Chondrocyte (in vitro differentiated cells): ENCODE measurements at regions not wholly inside any gene's neighbourhood (a gene's known extent, or its start where the extent isn't known, plus 50 kb on each side); places are given as distances from the start of the nearest gene placed in this dataset.
A peak's percentile ranks its signal among the peaks of the same experiment; 100 is the strongest.

Experiments used
- DNase-seq: peaks from one replicate; pipeline ENCODE4 v3.0.0; 2021; ENCODE audit warnings: mixed read lengths, low spot score
- H3K27ac Mint-ChIP-seq: one replicate; pipeline ENCODE4 v1.8.0; 2021; ENCODE audit warnings: mild to moderate bottlenecking, moderate library complexity, mixed read lengths; ENCODE audit not compliant: unreplicated experiment
- H3K27me3 Mint-ChIP-seq: 2 replicates; pipeline ENCODE4 v1.8.0; 2021; ENCODE audit warnings: low read depth, mixed read lengths
- H3K36me3 Mint-ChIP-seq: 2 replicates; pipeline ENCODE4 v1.8.0; 2021; ENCODE audit warnings: low read depth, mixed read lengths
- H3K4me1 Mint-ChIP-seq: 2 replicates; pipeline ENCODE4 v1.8.0; 2021; ENCODE audit warnings: low read depth, mild to moderate bottlenecking, mixed read lengths
- H3K4me3 Mint-ChIP-seq: one replicate; pipeline ENCODE4 v1.8.0; 2021; ENCODE audit warnings: mild to moderate bottlenecking, moderate library complexity, mixed read lengths; ENCODE audit not compliant: unreplicated experiment
- H3K9me3 Mint-ChIP-seq: 2 replicates; pipeline ENCODE4 v1.8.0; 2021; ENCODE audit warnings: low read depth, mixed read lengths
- TF ChIP-seq, protein P1 (sequence below): fragments of 200-600 bp; sonication (generic); IDR thresholded peaks from 2 replicates; pipeline ENCODE4 v1.5.0; 2021; ENCODE audit warnings: antibody characterized with exemption, mild to moderate bottlenecking, moderate library complexity

DNA sequence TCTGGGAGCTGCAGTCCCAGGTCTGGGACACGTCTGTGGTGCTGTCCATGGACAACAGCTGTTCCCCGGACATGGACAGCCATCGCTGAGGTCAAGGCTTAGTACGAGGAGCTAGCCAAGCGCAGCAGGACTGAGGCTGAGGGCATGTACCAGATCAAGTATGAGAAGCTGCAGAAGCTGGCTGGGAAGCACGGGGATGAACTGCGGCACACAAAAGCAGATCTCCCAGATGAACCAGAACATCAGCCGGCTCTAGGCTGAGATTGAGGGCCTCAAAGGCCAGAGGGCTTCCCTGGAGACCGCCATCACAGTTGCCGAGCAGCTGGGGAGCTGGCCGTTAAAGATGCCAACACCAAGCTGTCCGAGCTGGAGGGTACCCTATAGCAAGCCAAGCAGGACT lies 375.3 kb downstream of the SEC23A start:
- TF ChIP-seq, protein P1, sequence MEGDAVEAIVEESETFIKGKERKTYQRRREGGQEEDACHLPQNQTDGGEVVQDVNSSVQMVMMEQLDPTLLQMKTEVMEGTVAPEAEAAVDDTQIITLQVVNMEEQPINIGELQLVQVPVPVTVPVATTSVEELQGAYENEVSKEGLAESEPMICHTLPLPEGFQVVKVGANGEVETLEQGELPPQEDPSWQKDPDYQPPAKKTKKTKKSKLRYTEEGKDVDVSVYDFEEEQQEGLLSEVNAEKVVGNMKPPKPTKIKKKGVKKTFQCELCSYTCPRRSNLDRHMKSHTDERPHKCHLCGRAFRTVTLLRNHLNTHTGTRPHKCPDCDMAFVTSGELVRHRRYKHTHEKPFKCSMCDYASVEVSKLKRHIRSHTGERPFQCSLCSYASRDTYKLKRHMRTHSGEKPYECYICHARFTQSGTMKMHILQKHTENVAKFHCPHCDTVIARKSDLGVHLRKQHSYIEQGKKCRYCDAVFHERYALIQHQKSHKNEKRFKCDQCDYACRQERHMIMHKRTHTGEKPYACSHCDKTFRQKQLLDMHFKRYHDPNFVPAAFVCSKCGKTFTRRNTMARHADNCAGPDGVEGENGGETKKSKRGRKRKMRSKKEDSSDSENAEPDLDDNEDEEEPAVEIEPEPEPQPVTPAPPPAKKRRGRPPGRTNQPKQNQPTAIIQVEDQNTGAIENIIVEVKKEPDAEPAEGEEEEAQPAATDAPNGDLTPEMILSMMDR: no peak
- Mint-ChIP-seq H3K4me1 (no peaks in the 10 kb centered on the region), H3K36me3 (no peaks in the 10 kb centered on the region), H3K27ac (no peak overlapping the region), H3K4me3 (no peak overlapping the region), H3K9me3 (no peaks in the 10 kb centered on the region), H3K27me3 (peaks cover 24% of the 10 kb centered on the region)
- no peak for DNase-seq

DNA sequence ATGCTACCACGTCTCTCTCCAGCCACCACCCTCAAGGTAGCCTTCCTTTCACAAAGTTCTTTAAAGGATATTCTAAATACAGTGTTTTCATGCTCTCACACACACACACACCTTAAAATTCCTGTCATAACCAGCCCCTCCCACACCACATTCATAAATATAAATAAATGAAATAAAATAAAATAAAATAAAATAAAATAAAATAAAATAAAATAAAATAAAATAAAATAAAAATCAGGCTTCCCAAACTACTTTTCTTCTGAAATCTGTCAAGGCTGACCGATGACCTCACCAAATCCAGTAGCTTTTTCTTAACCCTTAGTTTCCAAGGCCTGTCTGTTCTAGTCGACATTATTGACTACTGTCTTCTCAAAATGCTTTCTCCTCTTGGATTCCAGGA lies 378.4 kb downstream of the SEC23A start:
- Mint-ChIP-seq H3K27ac (no peak overlapping the region), H3K4me3 (no peak overlapping the region), H3K4me1 (no peaks in the 10 kb centered on the region), H3K27me3 (peaks cover 13% of the 10 kb centered on the region), H3K9me3 (no peaks in the 10 kb centered on the region), H3K36me3 (no peaks in the 10 kb centered on the region)
- DNase-seq: no peak
- TF ChIP-seq, protein P1: no peak

DNA sequence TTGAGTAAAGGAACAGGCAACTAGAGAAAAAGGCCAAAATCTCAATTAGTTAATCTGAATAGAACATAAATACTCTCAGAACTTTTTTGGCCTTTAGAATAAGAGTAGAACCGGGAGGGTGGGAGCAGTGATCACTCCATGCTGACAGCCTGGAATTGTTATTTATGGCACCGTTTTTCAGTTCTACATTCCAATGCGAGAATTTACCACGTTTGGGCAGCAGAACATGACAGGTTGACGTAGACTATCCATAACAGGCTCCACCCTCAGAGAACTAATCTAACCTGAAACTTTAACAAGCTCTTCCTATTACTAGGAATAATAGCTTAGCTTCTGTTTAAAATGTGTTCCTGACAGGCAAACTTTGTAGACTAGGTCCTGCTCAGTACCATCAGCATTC lies 379.1 kb downstream of the SEC23A start:
- Mint-ChIP-seq H3K36me3 (no peaks in the 10 kb centered on the region), H3K27ac (no peak overlapping the region), H3K9me3 (no peaks in the 10 kb centered on the region), H3K4me3 (no peak overlapping the region), H3K4me1 (no peaks in the 10 kb centered on the region), H3K27me3 (peaks cover 13% of the 10 kb centered on the region)
- no peak for DNase-seq
- TF ChIP-seq, protein P1: no peak

DNA sequence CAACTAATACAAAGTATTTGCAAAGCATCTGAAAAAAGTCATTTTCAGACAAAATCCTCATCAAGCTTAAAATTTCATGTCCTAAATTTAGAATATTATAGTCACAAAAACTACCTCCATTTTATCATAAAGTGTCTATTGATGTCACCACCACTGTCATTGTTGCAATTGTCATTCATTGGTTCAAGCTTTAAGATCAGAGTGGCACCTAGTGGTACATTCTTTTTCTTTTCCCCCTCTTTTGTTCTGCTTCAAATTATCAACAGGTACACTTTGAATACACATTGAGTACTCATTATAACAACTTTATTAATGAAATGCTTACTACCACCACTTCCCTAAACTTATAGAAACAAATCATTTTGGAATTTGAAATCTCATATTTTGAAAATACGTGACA lies 379.8 kb downstream of the SEC23A start:
- H3K4me3 Mint-ChIP-seq: no peak overlapping the region
- H3K36me3 Mint-ChIP-seq: no peaks in the 10 kb centered on the region
- H3K4me1 Mint-ChIP-seq: no peaks in the 10 kb centered on the region
- peaks cover 19% of the 10 kb centered on the region for H3K27me3 Mint-ChIP-seq
- no peak overlapping the region for H3K27ac Mint-ChIP-seq
- TF ChIP-seq, protein P1: no peak
- no peaks in the 10 kb centered on the region for H3K9me3 Mint-ChIP-seq
- DNase-seq: no peak

DNA sequence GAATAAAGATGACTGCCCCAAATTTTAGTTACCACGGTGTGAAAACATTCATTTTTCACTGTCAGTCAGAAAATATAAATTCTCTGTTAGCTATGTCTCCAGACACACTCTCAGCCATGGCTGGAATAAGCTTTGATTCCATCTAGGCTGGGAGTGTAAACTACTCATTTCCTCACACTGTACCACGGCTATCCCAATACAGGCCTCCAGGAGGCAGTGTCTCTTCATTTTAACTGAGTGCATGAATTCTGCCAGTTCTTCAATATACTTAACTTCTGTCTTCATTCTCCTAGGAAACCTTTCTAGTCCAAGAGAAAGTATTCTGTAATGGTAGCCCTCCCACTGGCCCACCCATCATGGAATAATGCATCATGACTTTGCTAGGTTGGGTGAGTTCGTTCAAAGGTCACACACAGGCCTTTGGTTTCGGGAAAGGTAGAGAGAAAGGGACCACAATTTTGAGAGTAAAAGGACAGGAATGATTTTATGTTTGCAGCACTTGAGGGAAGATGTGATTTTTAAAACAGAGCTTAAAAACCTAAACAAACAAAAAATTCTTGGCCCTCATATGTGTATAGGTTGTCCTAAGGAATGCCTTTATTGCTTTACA lies 381.1 kb downstream of the SEC23A start:
- Mint-ChIP-seq H3K27ac (no peak overlapping the region), H3K36me3 (no peaks in the 10 kb centered on the region), H3K4me1 (no peaks in the 10 kb centered on the region), H3K4me3 (no peak overlapping the region), H3K27me3 (peaks cover 20% of the 10 kb centered on the region), H3K9me3 (no peaks in the 10 kb centered on the region)
- TF ChIP-seq, protein P1: peak; percentile 85
- no peak for DNase-seq
